ENCODE measurements at regions not wholly inside any gene's neighbourhood (a gene's known extent, or its start where the extent isn't known, plus 50 kb on each side); places are given as distances from the start of the nearest gene placed in this dataset.

GRCh38 chrX:95640226-95640625 is 1044.4 kb upstream of the DIAPH2 start:
- no peak for TF ChIP-seq CTCF (conservative IDR thresholded peaks at IDR 0.05)
- no peak for TF ChIP-seq ZFX (IDR thresholded peaks at IDR 0.05)

All from C4-2B (cell line).